HG02981 (cell line): ENCODE measurements at regions not wholly inside any gene's neighbourhood (a gene's known extent, or its start where the extent isn't known, plus 50 kb on each side); places are given as distances from the start of the nearest gene placed in this dataset.

Experiments used
- ATAC-seq: cut with Tn5 transposase; IDR thresholded peaks from one replicate; pipeline ENCODE4 v1.9.1; 2021; ENCODE audit warnings: mild to moderate bottlenecking, moderate library complexity; ENCODE audit not compliant: unreplicated experiment

DNA sequence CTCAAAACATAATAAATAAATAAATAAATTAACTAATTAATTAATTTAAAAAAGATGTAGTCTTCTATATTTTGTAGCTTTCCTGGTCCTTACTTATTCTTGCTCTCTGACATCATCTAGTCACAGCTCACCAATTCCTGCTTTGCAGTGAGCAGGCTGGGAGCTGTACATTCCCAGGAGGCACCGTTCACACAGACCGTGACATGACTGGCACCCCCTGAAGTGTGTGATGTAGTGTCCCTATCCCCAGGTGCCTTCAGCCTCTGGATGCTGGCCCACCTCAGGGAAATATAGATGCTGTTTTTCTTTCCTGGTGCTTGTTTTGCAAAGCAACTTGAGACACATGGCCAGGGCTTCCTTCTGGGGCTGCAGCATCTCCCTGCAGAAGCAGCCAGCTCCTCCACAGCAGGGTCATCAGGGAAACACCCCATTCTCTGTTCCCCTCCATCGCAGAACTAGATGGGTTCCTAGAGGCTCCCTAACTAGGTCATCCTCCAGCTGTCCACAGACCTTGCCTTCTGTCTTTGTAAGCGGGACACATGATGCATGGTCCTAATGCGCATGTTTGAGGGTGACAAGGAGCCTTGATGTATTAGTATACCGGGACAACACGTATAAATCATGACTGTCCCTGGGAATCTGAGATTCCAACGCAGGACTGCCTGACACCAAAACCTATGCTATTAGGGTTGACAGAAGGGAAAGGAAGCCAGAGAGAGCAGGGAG is 76.4 kb downstream of the RHOB start:
- ATAC-seq: no peak

DNA sequence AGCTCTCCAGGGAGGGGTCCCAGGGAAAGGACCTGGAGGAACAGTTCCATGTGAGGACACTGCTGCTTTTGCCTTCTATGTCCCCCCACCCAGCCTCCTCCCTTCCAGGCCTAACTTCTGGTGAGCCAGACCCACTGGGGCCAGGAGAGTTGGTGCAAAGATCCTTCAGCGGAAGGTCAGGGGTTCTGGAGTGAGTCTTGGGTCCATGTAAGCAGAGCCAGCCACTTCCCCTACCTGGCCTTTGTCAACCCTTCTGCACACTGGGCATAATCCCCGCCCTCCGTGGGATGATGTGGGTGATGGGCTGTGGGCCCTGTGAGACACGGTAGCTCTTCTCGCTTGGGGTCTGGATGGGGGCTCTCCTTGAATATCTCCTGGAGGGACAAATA is 76.9 kb downstream of the RHOB start:
- no peak for ATAC-seq

DNA sequence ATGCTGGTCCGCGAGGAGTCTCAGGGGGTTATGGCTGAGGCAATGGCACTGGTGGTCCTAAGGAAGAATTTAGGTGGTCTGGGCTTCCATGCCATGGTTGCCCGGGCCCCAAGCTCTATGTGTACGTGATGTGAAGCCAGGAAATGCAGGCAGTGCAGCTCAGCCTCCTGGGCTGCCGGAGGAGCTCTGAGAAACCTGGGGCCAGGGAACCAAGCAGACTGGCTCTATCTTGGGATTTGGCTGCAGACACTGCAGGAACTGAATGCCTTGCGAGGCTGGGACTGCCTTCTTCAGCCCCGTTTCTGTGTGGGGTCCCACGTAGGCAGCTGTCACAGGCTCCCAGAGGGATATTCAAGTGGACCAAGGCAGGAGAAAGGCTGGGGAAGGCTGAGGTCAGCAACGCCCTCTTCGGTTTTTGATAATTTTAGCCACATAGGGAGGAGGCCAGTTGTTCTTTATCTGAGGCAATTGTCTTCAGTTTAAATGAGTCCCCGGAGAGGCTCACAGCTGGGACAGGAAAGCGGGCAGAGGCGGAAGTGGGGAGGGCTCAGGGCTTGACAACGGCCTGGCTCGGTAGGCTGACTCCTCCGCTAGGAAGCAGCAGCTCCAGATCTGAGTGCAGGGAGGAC is 77.7 kb downstream of the RHOB start:
- ATAC-seq: peak; percentile 65

DNA sequence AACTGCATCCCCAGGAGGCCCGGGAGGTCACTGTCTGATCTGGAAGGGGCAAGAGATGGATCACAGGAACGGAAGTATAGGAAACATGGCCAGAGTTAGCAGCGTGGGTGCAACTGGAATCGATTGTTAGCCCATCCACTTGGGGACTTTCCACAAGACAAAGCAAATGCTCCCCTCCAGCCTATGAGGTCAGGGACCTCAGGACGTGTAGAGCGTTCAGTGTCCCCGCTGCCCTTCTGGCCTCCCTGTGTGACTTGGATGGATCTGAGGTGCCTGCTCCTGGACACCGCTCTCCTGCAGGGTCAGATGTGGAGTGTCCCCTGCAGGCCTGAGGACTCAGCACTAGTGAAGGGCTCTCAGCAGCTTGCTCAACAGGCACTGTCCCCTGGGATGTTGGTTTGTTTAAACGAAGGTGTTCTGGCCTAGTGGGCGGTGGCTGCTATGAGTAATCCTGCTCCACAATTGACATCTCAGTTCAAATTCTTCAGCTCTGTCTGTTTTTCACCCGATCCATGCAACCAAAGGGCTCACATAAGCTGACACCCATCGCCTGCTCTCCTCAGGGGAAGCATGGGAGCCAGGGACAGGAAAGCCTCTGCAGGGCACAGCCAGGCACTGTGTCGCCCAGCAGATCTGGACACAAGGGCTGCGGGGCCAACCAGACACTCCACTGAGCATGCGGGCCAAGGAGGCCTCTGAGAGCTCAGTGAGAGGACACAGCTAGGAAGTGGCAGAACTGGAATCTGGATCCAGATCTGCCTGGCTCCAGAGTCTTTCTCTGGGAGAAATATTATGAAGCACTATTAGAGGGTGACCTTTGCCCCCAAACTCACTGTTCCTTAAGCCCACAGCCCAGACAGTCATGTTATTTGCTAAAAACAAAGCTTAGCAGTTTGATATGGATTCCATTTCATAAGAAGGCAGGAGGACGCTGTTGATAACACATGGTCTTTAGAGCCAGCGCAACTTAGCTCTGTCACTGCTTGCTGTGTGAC is 78.5 kb downstream of the RHOB start:
- ATAC-seq: peak; percentile 94

DNA sequence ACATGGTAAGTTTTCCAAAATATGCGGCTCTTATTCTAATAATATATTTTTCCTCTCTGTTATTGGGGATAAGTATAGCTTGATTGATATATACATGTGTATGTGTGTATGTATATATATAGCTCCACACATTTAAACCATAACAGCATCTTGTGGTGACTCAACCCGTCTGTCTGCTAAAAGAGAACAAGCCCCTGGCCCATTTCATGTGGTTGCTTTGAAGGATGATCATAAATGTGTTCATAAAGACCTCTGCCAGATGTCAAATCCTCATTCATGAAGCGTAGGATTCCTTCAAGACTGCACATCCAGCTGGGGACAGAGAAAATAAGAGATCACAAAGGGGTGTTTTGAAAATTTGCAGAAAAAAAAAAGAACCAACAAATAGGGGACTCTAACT is 79.3 kb downstream of the RHOB start:
- ATAC-seq: no peak

DNA sequence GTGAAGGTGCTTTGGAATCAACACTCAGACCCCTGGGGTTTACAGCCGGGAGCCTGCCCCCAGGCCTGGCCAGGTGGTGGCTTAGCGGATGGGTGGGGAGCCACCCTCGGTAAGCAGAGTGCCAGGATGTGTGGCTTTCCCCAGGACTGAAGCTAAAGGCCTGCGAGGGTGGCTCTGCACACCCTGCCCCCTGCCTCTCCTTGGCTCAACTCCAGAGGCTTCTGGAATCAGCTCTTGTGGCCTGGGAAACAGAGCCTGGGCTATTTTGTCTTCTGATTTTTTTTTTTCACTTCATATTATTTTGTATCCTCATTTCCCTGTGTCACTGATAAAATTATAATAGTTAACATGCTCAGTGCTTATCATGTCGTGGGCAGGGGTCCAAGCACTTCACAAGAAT is 79.8 kb downstream of the RHOB start:
- no peak for ATAC-seq

DNA sequence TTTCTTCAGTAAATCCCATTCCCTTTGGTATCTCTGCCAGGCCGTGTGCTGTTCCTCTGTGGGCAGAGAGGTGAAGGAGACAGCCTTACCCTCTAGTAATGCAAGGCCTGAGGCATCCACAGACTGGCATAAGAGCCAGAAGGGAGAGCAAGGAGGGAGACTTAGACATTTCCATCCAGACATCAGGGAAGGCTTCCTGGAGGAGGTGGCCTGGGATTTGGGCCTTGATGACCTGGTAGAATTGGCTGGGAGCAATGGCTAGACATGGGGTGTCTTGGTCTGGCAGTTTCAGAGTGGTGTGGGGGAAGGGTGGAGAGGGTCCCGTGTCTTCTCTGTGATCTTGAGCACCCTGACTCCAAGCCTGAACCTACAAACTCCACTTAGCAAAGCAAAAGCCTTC is 81.8 kb downstream of the RHOB start:
- ATAC-seq: no peak

DNA sequence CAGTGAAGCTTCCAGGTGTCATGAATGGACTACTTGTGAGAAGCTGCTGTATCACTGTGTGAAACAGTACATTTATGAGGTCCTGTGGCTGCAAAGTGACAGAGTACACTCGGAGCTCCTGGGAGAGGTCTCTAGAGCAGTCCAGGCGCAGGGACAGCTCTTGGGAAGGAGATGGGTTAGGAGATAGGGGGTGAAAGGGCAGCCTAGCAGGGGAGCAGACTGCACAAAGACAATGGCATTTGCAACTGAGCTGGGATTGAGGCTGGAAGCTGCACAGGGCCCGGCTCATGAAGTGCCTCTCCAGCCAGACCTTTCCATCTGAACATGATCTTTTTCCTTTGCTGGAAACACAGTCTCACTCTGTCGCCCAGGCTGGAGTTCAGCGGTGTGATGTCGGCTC is 83.6 kb downstream of the RHOB start:
- no peak for ATAC-seq

DNA sequence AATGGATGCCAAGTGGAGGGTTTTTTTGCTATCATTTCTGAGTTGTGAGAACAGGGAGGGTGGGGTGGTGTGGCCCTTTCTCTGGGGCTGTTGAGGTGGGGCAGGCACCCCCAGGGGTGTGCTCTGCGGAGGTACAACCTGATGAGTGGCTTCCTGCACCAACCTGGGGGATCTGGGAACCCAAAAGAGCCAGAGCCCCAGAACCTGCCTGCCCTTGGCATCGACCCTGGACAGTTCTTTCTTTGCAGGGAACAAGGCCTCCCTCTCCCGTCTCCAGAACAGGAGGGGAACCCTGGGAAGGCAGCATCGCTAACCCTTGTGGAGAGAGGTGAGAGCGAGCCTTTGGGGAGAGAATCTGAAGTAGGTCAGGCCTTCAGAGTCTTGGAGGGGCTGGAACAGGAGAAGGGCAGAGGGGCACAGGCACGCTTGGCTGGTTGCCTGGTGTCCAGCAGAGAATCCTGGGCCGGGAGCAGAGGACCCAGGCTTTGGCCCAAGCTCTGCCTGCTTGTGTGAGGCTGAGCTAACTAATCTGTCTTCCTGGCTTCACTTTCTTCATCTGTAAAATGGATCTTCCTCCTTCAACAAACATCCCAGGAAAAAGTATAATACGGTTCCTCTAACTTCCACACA is 84.9 kb downstream of the RHOB start:
- ATAC-seq: no peak

DNA sequence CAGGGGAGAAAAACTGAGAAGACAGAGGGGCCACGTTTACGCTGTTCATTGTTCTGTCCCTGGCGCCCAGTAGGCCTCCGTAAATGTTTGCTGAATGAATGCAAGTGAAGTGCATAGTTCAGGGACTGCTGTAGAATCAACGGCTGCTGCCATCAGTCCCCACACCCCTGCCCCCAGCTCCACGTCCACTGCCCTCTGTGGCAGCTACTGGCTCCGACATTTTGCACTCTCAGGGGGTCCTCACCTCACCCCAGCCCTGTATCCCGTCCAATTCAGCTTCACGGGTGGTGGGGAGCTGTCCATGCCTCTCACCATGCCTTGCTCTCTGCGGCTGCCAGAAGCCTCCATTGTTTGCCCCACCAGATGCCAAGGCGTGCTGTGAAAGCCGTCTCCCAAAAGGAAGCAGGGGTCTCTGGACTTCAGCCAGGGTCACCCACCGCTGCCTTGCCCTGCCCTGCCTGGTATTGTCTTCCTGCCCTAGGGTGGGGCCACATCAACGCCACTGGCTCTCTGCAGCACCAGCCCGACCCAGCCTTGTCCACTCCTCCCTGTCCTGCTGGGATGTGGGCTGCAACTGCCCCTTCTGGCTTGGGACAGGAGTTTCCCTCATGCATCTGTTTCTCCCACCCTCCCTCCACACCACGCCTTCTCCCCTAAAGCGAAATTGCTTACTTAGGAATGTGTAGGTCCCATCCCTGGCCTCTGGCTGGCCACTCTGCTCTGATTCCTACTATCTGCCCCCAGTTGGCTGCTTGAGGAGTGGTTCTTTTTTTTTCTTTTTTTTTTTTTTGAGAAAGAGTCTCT is 86.0 kb downstream of the RHOB start:
- ATAC-seq: no peak

DNA sequence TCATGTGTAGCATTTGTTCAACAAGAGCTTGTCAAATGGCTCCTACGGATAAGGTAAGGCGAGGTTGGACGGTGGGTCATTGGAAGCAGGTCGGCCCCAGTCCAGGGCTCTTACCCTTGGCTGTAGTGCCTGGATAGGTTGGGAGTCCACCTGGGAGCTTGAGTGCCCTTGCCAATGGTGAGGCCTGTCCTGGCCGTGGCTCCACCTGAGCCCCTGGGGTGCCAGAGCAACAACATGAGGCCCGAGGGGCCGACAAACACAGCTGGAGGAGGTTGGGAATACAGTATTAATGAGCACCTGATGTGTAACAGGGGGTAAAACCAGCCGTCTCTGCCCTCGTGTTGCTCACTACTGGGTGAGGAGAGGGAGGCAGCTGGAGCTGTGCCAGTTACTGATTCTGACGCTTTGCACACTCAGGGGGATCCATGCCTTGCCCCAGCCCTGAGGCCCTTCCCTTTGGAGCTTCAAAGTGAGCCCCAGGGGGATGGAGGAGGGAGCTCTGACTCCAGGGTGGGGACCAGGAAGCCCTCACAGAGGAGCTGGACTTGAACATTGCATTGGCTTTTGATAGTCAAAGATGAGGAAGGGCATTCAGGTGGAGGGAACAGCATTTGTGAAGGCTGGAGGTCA is 87.2 kb downstream of the RHOB start:
- no peak for ATAC-seq

DNA sequence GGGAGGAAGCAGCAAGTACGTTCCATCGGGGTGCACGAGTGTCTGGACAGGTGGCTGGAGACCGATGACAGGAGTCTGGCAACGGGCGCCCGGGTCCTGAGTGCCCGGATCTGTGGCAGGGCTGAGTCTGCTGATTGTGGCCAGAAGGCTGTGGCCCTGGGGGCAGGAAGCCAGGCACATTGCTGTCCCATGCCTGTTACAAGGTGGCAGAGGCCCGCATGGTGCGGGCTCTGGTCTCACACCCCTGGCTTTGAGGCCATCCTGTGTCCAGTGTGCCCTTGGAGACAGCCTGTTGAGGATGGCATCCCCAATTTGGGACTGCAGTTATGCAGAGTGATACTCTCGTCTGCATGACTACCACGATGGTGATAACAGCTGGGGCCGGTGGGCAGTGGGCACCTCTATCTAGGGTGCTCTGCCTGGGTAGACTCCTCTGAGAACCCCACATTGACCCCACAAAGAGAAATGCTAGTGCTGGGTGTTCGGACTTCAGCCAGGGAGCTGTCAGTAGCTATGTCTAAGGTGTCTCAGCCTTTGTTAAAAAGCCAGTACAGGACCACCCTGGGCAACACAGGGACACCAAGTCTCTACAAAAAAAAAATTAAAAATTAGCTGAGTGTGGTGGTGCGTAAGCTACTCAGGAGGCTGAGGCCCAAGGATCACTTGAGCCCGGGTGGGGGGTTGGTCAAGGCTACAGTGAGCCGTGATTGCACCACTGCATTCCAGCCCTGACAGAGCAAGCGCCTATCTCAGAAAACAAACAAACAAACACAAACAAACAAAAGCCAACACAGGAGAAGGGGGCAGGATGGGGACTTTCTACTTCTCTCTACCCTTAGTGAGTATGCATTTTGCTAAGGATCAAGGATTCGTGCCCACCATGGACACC is 88.3 kb downstream of the RHOB start:
- ATAC-seq: no peak

DNA sequence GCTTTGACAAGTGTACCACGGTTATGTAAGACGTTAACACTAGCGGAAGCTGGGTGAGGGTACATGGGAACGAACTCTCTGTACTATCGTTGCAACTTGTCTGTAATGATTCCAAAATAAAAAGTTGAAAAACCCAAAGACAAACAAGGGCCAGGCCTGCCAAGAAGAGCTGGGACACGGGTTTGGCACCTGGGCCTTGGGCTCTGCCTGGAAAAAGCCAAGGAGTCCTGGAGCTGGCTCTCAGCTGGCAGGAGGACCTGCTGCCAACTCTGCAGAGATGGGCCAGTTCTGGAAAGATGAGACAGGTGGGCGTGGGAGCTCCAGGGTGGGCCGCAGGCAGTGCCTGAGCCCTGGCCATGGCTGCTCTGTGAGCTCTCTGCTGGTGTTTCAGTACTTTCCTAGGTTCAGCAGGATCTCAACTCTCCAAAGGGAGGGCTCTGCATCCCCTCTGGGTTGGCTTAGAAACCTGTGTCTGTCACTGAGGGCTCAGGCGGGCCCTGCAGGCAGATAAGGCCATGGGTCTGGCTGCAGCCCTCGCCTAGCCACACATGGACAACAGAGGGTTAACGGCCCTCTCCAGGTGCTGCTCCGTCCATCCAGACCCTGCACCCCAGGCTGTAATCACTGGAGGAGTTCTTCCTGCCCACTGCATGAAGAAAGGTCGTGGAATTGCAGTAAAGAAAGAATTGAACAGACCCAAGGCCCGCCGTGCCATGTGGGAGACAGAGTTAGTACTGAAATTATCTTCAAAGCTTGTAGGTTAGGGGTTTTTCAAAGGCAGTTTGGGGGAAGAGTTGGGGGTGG is 89.9 kb downstream of the RHOB start:
- ATAC-seq: no peak

DNA sequence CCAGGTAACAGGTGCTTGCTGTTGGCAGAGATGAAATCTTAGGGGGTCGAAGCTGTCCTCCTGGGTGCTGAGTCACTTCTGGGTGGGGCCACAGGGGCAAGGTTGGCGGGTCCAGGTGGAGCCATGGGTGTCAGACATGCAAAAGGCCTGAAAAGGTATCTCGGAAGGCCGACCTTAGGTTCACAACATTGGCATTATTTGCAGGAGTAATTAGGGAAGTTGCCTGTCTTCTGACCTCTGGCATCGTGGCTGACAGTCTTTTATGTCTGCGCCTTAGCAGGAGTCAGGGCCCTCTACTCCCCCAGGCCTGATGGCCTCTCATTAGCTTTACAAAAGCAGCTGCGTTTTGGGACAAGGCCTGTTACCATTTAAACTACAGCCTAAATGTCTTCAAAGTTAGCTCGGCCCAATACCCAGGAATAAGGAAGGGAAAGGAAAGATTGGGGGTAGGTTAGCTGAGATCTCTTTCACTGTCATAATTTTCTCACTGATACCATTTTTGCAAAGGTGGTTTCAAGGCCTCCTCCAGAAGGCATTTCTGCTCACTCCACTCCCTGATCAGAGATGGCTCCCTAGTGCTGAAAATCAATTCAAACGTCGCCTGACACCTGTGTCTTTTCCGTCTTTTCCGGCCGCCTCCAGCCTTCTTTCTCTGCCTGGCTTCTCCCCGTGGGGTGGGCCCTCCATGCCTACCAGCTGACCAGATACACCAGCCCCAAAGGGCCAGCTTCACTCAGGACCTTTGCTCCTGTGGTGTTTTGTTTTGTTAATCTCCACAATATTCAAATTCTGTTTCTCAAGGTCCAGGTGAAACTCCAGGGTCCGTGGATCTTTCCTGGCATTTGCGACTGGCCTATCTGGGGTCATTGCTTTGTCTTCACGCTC is 90.8 kb downstream of the RHOB start:
- no peak for ATAC-seq

DNA sequence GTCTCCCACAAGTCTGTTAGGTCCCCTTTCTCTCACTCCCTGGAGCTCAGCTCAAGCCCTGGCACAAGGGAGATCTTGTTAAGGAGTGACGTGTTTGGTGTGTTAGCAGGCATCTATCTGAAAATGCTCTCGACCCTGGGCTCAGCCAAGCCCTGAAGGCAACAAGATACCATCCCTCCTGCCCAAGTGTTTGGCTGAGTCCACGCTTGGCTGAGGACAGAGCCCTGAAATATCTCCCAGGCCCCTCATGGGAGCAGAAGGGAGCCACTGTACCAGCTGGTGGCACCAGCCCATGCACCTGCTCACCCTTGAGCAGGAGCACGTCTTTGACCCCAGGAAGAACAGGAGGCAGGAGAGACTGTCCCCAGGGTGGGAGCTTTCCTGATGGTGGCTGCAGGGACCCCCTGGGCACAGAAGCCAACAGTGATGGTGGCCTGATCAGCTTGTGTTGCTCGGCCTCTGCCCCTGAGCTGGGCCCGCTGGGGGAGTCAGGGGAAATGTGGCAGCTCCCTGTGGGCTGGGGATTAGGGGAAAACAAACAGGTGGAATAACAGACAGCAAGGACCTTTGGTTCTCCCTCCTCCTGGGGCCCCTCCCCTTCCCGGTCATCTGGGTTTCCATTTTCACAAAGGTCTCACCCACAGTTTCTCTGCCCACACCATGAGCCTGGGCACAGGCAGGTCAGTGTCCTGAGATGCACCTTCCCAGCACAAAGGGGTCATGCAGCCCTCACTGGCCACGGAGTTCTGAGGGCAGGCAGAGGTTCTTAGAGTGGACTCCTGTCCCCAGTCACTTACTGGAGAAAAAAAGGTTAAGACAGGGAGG is 91.6 kb downstream of the RHOB start:
- ATAC-seq: no peak

DNA sequence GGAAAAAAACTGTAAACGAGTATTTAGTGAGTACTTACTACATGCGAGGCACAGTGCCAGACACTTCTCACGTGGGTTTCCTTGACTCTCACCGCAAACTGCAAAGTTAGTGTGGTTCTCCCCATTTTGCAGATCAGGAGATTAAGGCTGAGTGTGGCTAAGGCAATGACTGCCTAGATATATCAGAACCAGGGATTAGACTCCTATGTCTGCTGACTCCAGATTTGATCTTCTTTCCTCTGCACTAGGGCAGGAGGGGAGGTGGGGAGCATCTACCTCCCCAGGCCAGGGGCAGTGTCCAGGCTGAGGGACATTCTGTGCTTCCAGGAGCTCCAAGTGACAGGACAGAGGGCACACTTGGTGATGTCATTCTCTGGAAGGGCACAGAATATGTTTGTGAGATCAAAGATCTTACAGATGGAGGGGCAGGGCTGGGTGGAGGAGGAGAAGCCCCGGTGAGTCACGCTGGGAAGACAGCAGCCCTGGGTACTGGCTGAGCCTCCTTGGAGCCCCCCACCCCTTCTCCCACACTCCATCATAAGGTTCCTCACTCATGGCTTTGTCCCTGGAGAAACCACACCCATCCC is 92.4 kb downstream of the RHOB start:
- ATAC-seq: no peak
